Activated CD8-positive, alpha-beta T cell treated with anti-CD3 and anti-CD28 coated beads for 36 hours (primary cell): ENCODE measurements at regions not wholly inside any gene's neighbourhood (a gene's known extent, or its start where the extent isn't known, plus 50 kb on each side); places are given as distances from the start of the nearest gene placed in this dataset.
A peak's percentile ranks its signal among the peaks of the same experiment; 100 is the strongest.

Experiments used
- ATAC-seq: fragments of 200-7000 bp; cut with Tn5 transposase; one replicate; pipeline ENCODE4 v1.10.0; 2021; ENCODE audit warnings: mild to moderate bottlenecking, moderate library complexity
- CTCF ChIA-PET: fragments of 350-600 bp; sonication (Branson Sonifier 250); formaldehyde crosslinking; loops from one replicate; lab custom pipeline; 2021; ENCODE audit warnings: antibody characterized with exemption; lab: Charles Lee
- POLR2A ChIA-PET: fragments of 350-600 bp; sonication (Branson Sonifier 250); formaldehyde crosslinking; loops from one replicate; lab custom pipeline; 2021; ENCODE audit warnings: antibody characterized with exemption; lab: Charles Lee
- DNase-seq: peaks from one replicate; pipeline ENCODE4 v3.0.0-alpha.2; 2020
- H3K27ac Mint-ChIP-seq: one replicate; pipeline ENCODE4 v1.8.0; 2021; ENCODE audit warnings: mild to moderate bottlenecking, mixed read lengths
- H3K27me3 Mint-ChIP-seq: one replicate; pipeline ENCODE4 v1.8.0; 2021; ENCODE audit warnings: mixed read lengths
- H3K36me3 Mint-ChIP-seq: one replicate; pipeline ENCODE4 v1.8.0; 2021; ENCODE audit warnings: low read depth, mixed read lengths
- H3K4me1 Mint-ChIP-seq: one replicate; pipeline ENCODE4 v1.8.0; 2021; ENCODE audit warnings: low read depth, mixed read lengths
- H3K4me3 Mint-ChIP-seq: one replicate; pipeline ENCODE4 v1.8.0; 2021; ENCODE audit warnings: mild to moderate bottlenecking, moderate library complexity, mixed read lengths
- H3K9me3 Mint-ChIP-seq: one replicate; pipeline ENCODE4 v1.8.0; 2021; ENCODE audit warnings: mixed read lengths
- CTCF ChIP-seq: fragments of 200-600 bp; IDR thresholded peaks from one replicate; pipeline ENCODE4 v1.8.0; 2022; ENCODE audit warnings: antibody characterized with exemption, mild to moderate bottlenecking
- intact Hi-C: fragments of 100-400 bp; cut with micrococcal nuclease; formaldehyde crosslinking; loops from one replicate; pipeline ENCODE4 v1.10.0; 2022

DNA sequence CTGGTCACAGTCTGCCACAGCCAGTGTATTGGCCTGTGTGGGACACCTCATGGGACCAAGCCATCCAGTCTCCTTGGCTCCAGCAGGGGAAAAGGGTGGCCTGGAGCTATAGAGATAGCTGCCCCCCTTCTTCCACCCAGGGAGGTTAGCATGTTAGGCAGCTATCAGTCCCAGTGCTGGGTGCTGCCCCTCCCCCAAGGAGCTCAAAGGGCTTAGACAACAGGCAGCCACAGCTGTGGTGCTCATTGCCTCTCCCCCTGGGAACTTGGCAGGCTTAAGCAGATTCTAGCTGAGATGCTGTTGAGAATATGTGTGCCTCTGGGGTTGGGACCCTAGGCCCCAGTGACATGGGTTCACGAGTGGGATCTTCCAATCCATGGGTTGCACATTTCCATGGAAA lies 226.0 kb upstream of the PTGER4 start:
- Mint-ChIP-seq H3K9me3 (peaks cover 19% of the 10 kb centered on the region), H3K4me1 (peaks cover 10% of the 10 kb centered on the region), H3K4me3 (no peak overlapping the region), H3K27ac (no peak overlapping the region), H3K36me3 (peaks cover 15% of the 10 kb centered on the region), H3K27me3 (no peaks in the 10 kb centered on the region)
- ATAC-seq (no peak), DNase-seq (no peak)
- ChIA-PET POLR2A (interaction anchor here (0.6 kb wide), 1 partner anchor 292 kb away, joined by 3 read pairs; no protein-coding TSS in a partner anchor), CTCF (no interaction called here)
- no peak for TF ChIP-seq CTCF
- intact Hi-C loops: no loop called here

DNA sequence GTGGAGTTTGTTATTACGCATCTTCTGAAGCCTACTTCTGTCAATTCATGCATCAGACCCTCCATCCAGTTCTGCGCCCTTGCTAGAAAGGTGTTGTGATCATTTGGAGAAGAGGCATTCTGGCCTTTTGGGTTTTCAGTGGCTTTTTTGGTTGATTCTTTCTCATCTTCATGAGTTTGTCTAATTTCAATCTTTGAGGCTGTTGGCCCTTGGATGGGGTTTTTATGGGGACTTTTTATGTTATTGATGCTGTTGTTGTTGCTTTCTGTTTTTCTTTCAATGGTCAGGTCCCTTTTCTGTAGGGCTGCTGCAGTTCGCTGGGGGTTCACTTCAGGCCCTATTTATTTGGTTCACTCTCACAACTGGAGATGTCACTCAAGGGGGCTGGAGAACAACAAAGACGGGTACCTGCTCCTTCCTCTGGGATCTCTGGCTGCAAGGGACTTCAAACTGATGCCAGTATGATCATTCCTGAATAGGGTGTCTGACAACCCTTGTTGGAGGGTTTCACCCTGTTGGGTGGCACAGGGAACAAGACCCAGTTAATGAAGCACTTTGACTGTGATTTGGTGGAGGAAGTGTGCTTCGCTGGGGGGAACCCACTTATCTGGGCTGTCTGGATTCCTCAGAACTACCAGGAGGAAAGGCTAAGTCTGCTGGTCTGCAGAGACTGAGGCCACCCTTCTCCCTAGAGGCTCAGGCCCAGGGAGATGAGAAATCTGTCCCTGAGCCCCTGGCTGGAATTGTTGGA lies 226.7 kb upstream of the PTGER4 start:
- Mint-ChIP-seq H3K27ac (peak overlapping the region; percentile 21), H3K36me3 (peaks cover 20% of the 10 kb centered on the region), H3K9me3 (peaks cover 22% of the 10 kb centered on the region), H3K4me3 (no peak overlapping the region), H3K4me1 (peaks cover 10% of the 10 kb centered on the region), H3K27me3 (no peaks in the 10 kb centered on the region)
- intact Hi-C loops: no loop called here
- ChIA-PET CTCF (no interaction called here), POLR2A (interaction anchor here (0.6 kb wide), 2 partner anchors 34 to 293 kb away, joined by 3 read pairs; no protein-coding TSS in a partner anchor)
- no peak for ATAC-seq
- DNase-seq: no peak
- TF ChIP-seq CTCF: no peak

GRCh38 chr5:40447438-40447837 lies 232.3 kb upstream of the PTGER4 start:
- ChIA-PET POLR2A (interaction anchor here (0.6 kb wide), 1 partner anchor 207 kb away, joined by 3 read pairs; no protein-coding TSS in a partner anchor), CTCF (no interaction called here)
- no peak for TF ChIP-seq CTCF
- no peak overlapping the region for H3K4me3 Mint-ChIP-seq
- H3K27me3 Mint-ChIP-seq: no peaks in the 10 kb centered on the region
- no peak overlapping the region for H3K27ac Mint-ChIP-seq
- intact Hi-C loops: no loop called here
- DNase-seq: no peak
- peaks cover 35% of the 10 kb centered on the region for H3K9me3 Mint-ChIP-seq
- peaks cover 18% of the 10 kb centered on the region for H3K4me1 Mint-ChIP-seq
- no peak for ATAC-seq
- peaks cover 39% of the 10 kb centered on the region for H3K36me3 Mint-ChIP-seq

- no peak for TF ChIP-seq CTCF
- no peak overlapping the region for H3K27ac Mint-ChIP-seq
- POLR2A ChIA-PET: no interaction called here
- peaks cover 31% of the 10 kb centered on the region for H3K9me3 Mint-ChIP-seq
- no peak overlapping the region for H3K4me3 Mint-ChIP-seq
- peaks cover 36% of the 10 kb centered on the region for H3K36me3 Mint-ChIP-seq
- intact Hi-C loops: no loop called here
- peaks cover 23% of the 10 kb centered on the region for H3K4me1 Mint-ChIP-seq
- CTCF ChIA-PET: no interaction called here
- no peaks in the 10 kb centered on the region for H3K27me3 Mint-ChIP-seq
- DNase-seq (no peak), ATAC-seq (no peak)
Observed at GRCh38 chr5:40446910-40447309, 232.8 kb upstream of the PTGER4 start.

DNA sequence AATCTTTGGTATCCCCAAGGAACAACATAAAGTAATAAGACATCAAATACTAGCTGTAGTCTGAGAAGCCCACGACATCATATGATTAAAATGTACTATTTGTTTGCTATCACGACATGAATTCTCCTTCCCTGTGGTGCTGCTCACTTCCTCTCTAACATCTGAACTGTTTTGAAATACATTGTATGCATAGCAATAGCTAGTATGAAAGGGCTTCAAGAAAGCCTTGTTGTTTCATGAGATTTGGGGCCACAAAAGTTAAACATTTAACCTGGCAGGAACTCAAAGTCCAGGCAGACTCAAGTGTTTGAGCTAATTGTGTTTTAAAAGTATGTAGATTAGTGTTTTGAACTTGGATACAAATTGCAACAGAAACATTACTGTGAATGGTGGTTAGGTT lies 237.4 kb upstream of the PTGER4 start:
- Mint-ChIP-seq H3K27ac (peak overlapping the region; percentile 98), H3K4me3 (peak overlapping the region; percentile 63), H3K27me3 (no peaks in the 10 kb centered on the region), H3K4me1 (peaks cover 53% of the 10 kb centered on the region), H3K9me3 (peaks cover 19% of the 10 kb centered on the region), H3K36me3 (peaks cover 28% of the 10 kb centered on the region)
- intact Hi-C loops: no loop called here
- ChIA-PET POLR2A (interaction anchor here (0.5 to 1.8 kb wide), 7 partner anchors 32 to 243 kb away, joined by 3 to 8 read pairs (median 4); partner anchors contain the start of gene PTGER4), CTCF (interaction anchor here (1.1 to 1.9 kb wide), 3 partner anchors 9 to 45 kb away, joined by 3 to 6 read pairs (median 3); no protein-coding TSS in a partner anchor)
- no peak for ATAC-seq
- no peak for DNase-seq
- TF ChIP-seq CTCF: no peak
